T-cell (primary cell): ENCODE measurements at regions not wholly inside any gene's neighbourhood (a gene's known extent, or its start where the extent isn't known, plus 50 kb on each side); places are given as distances from the start of the nearest gene placed in this dataset.

Source experiments
- ATAC-seq, 4 experiments: fragments of 200-7000 bp in 3 of 4; fragments of 150-1000 bp in 1 of 4; cut with Tn5 transposase; replicated peaks in 1 of 4; 1 replicate in 3 of 4; 2 replicates in 1 of 4; pipeline ENCODE4 v1.10.0; 2021; ENCODE audit warnings: moderate library complexity in 3 of 4, mild to moderate bottlenecking in 2 of 4, moderate number of reproducible peaks in 1 of 4
- CTCF ChIA-PET, 2 donors: fragments of 300-600 bp; sonication (Branson Sonifier 250); formaldehyde crosslinking; loops; one replicate each; lab custom pipeline; 2022; ENCODE audit warnings: antibody characterized with exemption in 2 of 2; lab: Charles Lee
- POLR2A ChIA-PET, 2 donors: fragments of 300-600 bp; sonication (Branson Sonifier 250); formaldehyde crosslinking; loops; one replicate each; lab custom pipeline; 2022; ENCODE audit warnings: antibody characterized with exemption in 2 of 2; lab: Charles Lee
- DNase-seq, 35 experiments: peaks; one replicate each; pipeline versions ENCODE4 v3.0.0 to v3.0.0-alpha.2; 2013 to 2023
- H3K27ac ChIP-seq: one replicate; pipeline ENCODE4 v1.5.1; 2013; ENCODE audit warnings: low read length
- H3K27me3 ChIP-seq, 2 experiments: replicated peaks in 1 of 2; 1 replicate in 1 of 2; 2 replicates in 1 of 2; pipeline versions ENCODE4 v1.6.1 to v1.7.0; 2013; ENCODE audit warnings: low read length in 1 of 2, mixed read lengths in 1 of 2; ENCODE audit not compliant: control insufficient read depth in 2 of 2, insufficient read depth in 2 of 2; ENCODE audit errors: extremely low read depth in 1 of 2
- H3K36me3 ChIP-seq, 2 donors: 1 replicate in 1 of 2; 2 replicates in 1 of 2; pipeline versions ENCODE4 v1.6.1 to v1.7.0; 2013; ENCODE audit warnings: low read length in 1 of 2; ENCODE audit not compliant: control insufficient read depth in 2 of 2, insufficient read depth in 1 of 2; ENCODE audit errors: extremely low read depth in 1 of 2
- H3K4me1 ChIP-seq, 2 experiments: 1 replicate in 1 of 2; 2 replicates in 1 of 2; pipeline versions ENCODE4 v1.6.1 to v1.7.0; 2013; ENCODE audit warnings: low read length in 2 of 2, mixed read lengths in 1 of 2; ENCODE audit not compliant: insufficient read depth in 2 of 2, control insufficient read depth in 1 of 2; ENCODE audit errors: extremely low read depth in 1 of 2
- H3K4me3 ChIP-seq, 2 donors: 1 replicate in 1 of 2; 2 replicates in 1 of 2; pipeline versions ENCODE4 v1.5.1 to v1.7.0; 2013; ENCODE audit warnings: mild to moderate bottlenecking in 2 of 2, low read length in 1 of 2, moderate library complexity in 1 of 2; ENCODE audit not compliant: control insufficient read depth in 1 of 2; ENCODE audit errors: extremely low read depth in 1 of 2
- H3K9me3 ChIP-seq: 2 replicates; pipeline ENCODE4 v1.7.0; 2013
- H3K27ac Mint-ChIP-seq, 2 donors: one replicate each; pipeline ENCODE4 v1.8.0; 2020 to 2021; ENCODE audit warnings: mild to moderate bottlenecking in 2 of 2, mixed read lengths in 2 of 2
- H3K27me3 Mint-ChIP-seq, 2 donors: one replicate each; pipeline ENCODE4 v1.8.0; 2021 to 2022; ENCODE audit warnings: mixed read lengths in 2 of 2
- H3K36me3 Mint-ChIP-seq: one replicate; pipeline ENCODE4 v1.8.0; 2021; ENCODE audit warnings: mixed read lengths
- H3K4me1 Mint-ChIP-seq, 3 donors: one replicate each; pipeline ENCODE4 v1.8.0; 2020 to 2022; ENCODE audit warnings: mixed read lengths in 3 of 3, mild to moderate bottlenecking in 1 of 3
- H3K4me3 Mint-ChIP-seq, 3 donors: one replicate each; pipeline ENCODE4 v1.8.0; 2020 to 2022; ENCODE audit warnings: mild to moderate bottlenecking in 3 of 3, mixed read lengths in 3 of 3, moderate library complexity in 3 of 3
- H3K9me3 Mint-ChIP-seq, 3 donors: one replicate each; pipeline ENCODE4 v1.8.0; 2020 to 2022; ENCODE audit warnings: mixed read lengths in 3 of 3
- WGBS: methylation state at CpG from one replicate; pipeline ENCODE4 v1.1.5; 2013; ENCODE audit warnings: missing lambda C conversion rate; ENCODE audit not compliant: insufficient coverage; 5-methylcytosine and 5-hydroxymethylcytosine counted together

- Mint-ChIP-seq H3K9me3 (peaks cover 0 to 16% (median 5%) of the 10 kb centered on the region in 3 donors), H3K27me3 (no peaks in the 10 kb centered on the region), H3K4me3 (no peak overlapping the region), H3K4me1 (no peaks in the 10 kb centered on the region), H3K27ac (no peak overlapping the region), H3K36me3 (no peaks in the 10 kb centered on the region)
- DNase-seq = no peak
- ChIA-PET CTCF (no interaction called here), POLR2A (no interaction called here)
- no peaks in the 10 kb centered on the region for H3K27me3 ChIP-seq
- H3K4me3 ChIP-seq = no peak overlapping the region
- H3K4me1 ChIP-seq = no peaks in the 10 kb centered on the region
- no peaks in the 10 kb centered on the region for H3K36me3 ChIP-seq
- H3K27ac ChIP-seq = no peak overlapping the region
- no peaks in the 10 kb centered on the region for H3K9me3 ChIP-seq
- no peak for ATAC-seq
- WGBS = no CpG with 5 or more reads among the region's 1 CpG
Observed at GRCh38 chr4:124564121-124564520, 148.4 kb downstream of the ANKRD50 start.

- Histone ChIP-seq H3K27ac (no peak overlapping the region), H3K27me3 (no peaks in the 10 kb centered on the region), H3K4me3 (no peak overlapping the region), H3K4me1 (no peaks in the 10 kb centered on the region), H3K9me3 (no peaks in the 10 kb centered on the region), H3K36me3 (no peaks in the 10 kb centered on the region)
- no peak for ATAC-seq
- ChIA-PET POLR2A (no interaction called here), CTCF (no interaction called here)
- Mint-ChIP-seq H3K27me3 (no peaks in the 10 kb centered on the region), H3K36me3 (no peaks in the 10 kb centered on the region), H3K4me1 (no peaks in the 10 kb centered on the region), H3K27ac (no peak overlapping the region), H3K4me3 (no peak overlapping the region), H3K9me3 (peaks cover 0 to 16% (median 5%) of the 10 kb centered on the region in 3 donors)
- 0% methylated on average over 1 of the region's 4 CpGs for WGBS
- no peak for DNase-seq
Observed at GRCh38 chr4:124565371-124565770, 147.2 kb downstream of the ANKRD50 start.

DNA sequence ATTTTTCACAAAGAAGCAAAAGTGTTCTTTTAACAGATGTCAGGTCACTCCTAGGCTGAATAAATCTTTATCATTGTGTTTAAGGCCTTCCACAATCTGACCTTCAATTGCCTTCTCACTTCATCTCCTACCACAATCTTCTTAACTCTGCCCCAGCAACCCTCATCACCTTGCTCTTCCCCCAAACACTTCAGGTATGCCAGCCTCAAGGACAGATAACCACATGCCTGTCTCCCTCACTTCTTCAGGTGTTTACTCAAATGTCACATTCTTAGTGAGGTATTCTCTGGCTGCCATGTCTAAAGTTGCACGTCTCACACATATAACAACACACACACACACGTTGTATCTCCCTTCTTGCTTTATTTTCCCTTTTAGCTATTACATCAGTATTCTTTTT is 146.5 kb downstream of the ANKRD50 start:
- Mint-ChIP-seq H3K4me1 (no peaks in the 10 kb centered on the region), H3K4me3 (no peak overlapping the region), H3K9me3 (peaks cover 0 to 16% (median 5%) of the 10 kb centered on the region in 3 donors), H3K27ac (no peak overlapping the region), H3K27me3 (no peaks in the 10 kb centered on the region), H3K36me3 (no peaks in the 10 kb centered on the region)
- ChIA-PET POLR2A (no interaction called here), CTCF (no interaction called here)
- H3K4me1 ChIP-seq = no peaks in the 10 kb centered on the region
- H3K9me3 ChIP-seq = no peaks in the 10 kb centered on the region
- no peaks in the 10 kb centered on the region for H3K27me3 ChIP-seq
- no peak overlapping the region for H3K27ac ChIP-seq
- no peak overlapping the region for H3K4me3 ChIP-seq
- DNase-seq = no peak
- no peak for ATAC-seq
- H3K36me3 ChIP-seq = no peaks in the 10 kb centered on the region
- WGBS = no CpG with 5 or more reads among the region's 2 CpGs

- POLR2A ChIA-PET = no interaction called here
Observed at GRCh38 chr4:124573056-124573455, 139.5 kb downstream of the ANKRD50 start.

DNA sequence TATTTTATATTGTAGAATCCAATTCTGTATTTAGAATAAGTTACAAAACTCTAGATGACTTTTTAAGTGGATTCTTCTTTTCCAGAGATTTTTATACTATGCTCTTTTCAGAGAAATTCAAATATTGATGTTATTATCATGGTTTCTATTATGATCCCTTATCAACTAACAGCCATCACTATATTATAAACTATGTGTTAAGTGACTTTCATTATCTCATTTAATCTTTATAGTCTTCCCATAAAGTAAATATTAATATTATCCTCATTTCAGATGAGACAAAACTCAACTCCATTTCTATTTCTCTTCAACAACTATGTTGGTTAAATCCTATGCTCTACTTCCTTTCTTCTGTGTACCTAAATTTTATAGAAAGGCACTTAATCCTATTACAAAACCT is 132.6 kb downstream of the ANKRD50 start:
- no peak for ATAC-seq
- no peak for DNase-seq
- CTCF ChIA-PET = no interaction called here

More at GRCh38 chr4:124573056-124573455, 139.5 kb downstream of the ANKRD50 start:
- ATAC-seq (no peak), DNase-seq (no peak)
- Histone ChIP-seq H3K4me3 (no peak overlapping the region), H3K9me3 (no peaks in the 10 kb centered on the region), H3K27ac (no peak overlapping the region), H3K4me1 (no peaks in the 10 kb centered on the region), H3K36me3 (no peaks in the 10 kb centered on the region), H3K27me3 (no peaks in the 10 kb centered on the region)
- Mint-ChIP-seq H3K27ac (no peak overlapping the region), H3K27me3 (no peaks in the 10 kb centered on the region), H3K4me3 (no peak overlapping the region), H3K36me3 (no peaks in the 10 kb centered on the region), H3K4me1 (no peaks in the 10 kb centered on the region), H3K9me3 (peaks cover 0 to 7% (median 4%) of the 10 kb centered on the region in 3 donors)
- CTCF ChIA-PET = no interaction called here
- WGBS = no CpG with 5 or more reads among the region's 4 CpGs

DNA sequence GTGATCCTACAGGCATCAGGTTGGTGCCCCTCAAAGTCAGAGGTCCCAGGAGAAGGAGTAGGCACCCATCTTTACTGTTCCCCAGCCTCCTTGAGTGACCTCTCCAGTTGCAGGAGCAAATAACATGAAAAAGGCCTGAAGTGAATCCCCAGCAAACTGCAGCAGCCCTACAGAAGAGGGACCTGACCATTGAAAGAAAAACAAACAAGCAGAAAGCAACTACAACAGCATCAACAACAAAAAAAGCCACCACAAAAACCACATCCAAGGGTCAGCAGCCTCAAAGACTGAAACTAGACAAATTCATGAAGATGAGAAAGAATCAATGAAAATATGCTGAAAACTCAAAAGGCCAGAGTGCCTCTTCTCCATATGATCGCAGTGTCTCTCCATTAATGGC is 128.7 kb downstream of the ANKRD50 start:
- Histone ChIP-seq H3K4me1 (no peaks in the 10 kb centered on the region), H3K27ac (no peak overlapping the region), H3K27me3 (no peaks in the 10 kb centered on the region), H3K4me3 (no peak overlapping the region), H3K9me3 (no peaks in the 10 kb centered on the region), H3K36me3 (no peaks in the 10 kb centered on the region)
- Mint-ChIP-seq H3K4me3 (no peak overlapping the region), H3K36me3 (no peaks in the 10 kb centered on the region), H3K27me3 (peaks cover 3% of the 10 kb centered on the region in 2 donors), H3K27ac (no peak overlapping the region), H3K4me1 (no peaks in the 10 kb centered on the region), H3K9me3 (peaks cover 0 to 21% (median 19%) of the 10 kb centered on the region in 3 donors)
- no CpG with 5 or more reads among the region's 1 CpG for WGBS
- ChIA-PET POLR2A (no interaction called here), CTCF (no interaction called here)
- ATAC-seq = no peak
- no peak for DNase-seq

More for the DNA sequence above, 132.6 kb downstream of the ANKRD50 start:
- POLR2A ChIA-PET = no interaction called here
- Mint-ChIP-seq H3K4me1 (no peaks in the 10 kb centered on the region), H3K27me3 (peaks cover 3% of the 10 kb centered on the region in 2 donors), H3K36me3 (no peaks in the 10 kb centered on the region), H3K4me3 (no peak overlapping the region), H3K27ac (no peak overlapping the region), H3K9me3 (peaks cover 0 to 23% (median 19%) of the 10 kb centered on the region in 3 donors)
- H3K4me1 ChIP-seq = no peaks in the 10 kb centered on the region
- H3K4me3 ChIP-seq = no peak overlapping the region
- H3K36me3 ChIP-seq = no peaks in the 10 kb centered on the region
- no peak overlapping the region for H3K27ac ChIP-seq
- H3K9me3 ChIP-seq = no peaks in the 10 kb centered on the region
- no peaks in the 10 kb centered on the region for H3K27me3 ChIP-seq

DNA sequence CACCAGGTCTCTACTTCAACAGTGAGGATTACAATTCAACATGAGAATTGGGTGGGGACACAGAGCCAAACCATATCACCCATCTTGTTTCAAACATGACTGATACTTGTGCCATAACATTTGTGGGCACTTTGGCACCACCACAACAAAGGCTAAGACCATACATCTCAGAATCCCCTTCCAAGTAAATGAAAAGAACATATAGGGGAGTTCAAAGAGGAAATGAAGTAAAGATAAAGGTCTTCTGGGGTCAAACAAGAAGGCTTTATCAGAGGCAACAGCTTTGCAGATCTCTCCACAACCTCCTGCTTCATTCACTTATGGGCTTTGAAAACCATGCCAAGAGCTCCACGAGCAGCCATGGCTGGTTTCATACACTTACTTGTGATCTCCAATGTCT is 122.7 kb downstream of the ANKRD50 start:
- H3K27me3 Mint-ChIP-seq = no peaks in the 10 kb centered on the region
- ChIA-PET POLR2A (no interaction called here), CTCF (interaction anchor here in 1 of 2 donors (0.6 kb wide), 1 partner anchor 9 kb away, joined by 3 read pairs; no protein-coding TSS in a partner anchor)
- H3K4me3 Mint-ChIP-seq = no peak overlapping the region
- DNase-seq = no peak
- ATAC-seq = no peak
- H3K9me3 Mint-ChIP-seq = peaks cover 0 to 7% (median 6%) of the 10 kb centered on the region in 3 donors
- Histone ChIP-seq H3K36me3 (no peaks in the 10 kb centered on the region), H3K9me3 (no peaks in the 10 kb centered on the region), H3K27ac (no peak overlapping the region), H3K4me1 (no peaks in the 10 kb centered on the region), H3K4me3 (no peak overlapping the region), H3K27me3 (no peaks in the 10 kb centered on the region)
- WGBS = no CpG with 5 or more reads among the region's 1 CpG
- H3K4me1 Mint-ChIP-seq = no peaks in the 10 kb centered on the region
- no peaks in the 10 kb centered on the region for H3K36me3 Mint-ChIP-seq
- no peak overlapping the region for H3K27ac Mint-ChIP-seq
